ENCODE measurements at regions not wholly inside any gene's neighbourhood (a gene's known extent, or its start where the extent isn't known, plus 50 kb on each side); places are given as distances from the start of the nearest gene placed in this dataset.
"Not testable (repeated sequence)": the region's sequence is repeated elsewhere in the genome, so short reads cannot be mapped to it uniquely, and the experiment has no call there.

GRCh38 chr7:68074242-68074641 is 1077.6 kb downstream of the TYW1 start:
- TF ChIP-seq CTCF (IDR thresholded peaks at IDR 0.05; ENCODE audit: low read depth, low read length) (no peak), EZH2phosphoT487 (IDR thresholded peaks at IDR 0.05; ENCODE audit: low read depth) (no peak)
- Histone ChIP-seq H4K20me1 (ENCODE audit: insufficient read depth, low read length) (no peaks in the 10 kb centered on the region), H3K4me2 (ENCODE audit: low read length) (no peak overlapping the region), H3K79me2 (ENCODE audit: low read length) (no peaks in the 10 kb centered on the region), H3K27ac (ENCODE audit: low read length) (no peak overlapping the region), H3K27me3 (ENCODE audit: low read depth, low read length) (no peaks in the 10 kb centered on the region), H2AFZ (ENCODE audit: low read depth, low read length) (no peak overlapping the region), H3K9ac (ENCODE audit: low read length) (no peak overlapping the region), H3K4me1 (ENCODE audit: low read length) (no peaks in the 10 kb centered on the region), H3K9me3 (ENCODE audit: insufficient read depth, low read length) (no peaks in the 10 kb centered on the region), H3K36me3 (replicated peaks; ENCODE audit: low read depth, low read length) (no peaks in the 10 kb centered on the region), H3K4me3 (ENCODE audit: low read length) (no peak overlapping the region)

- Histone ChIP-seq H3K79me2 (ENCODE audit: low read length) (no peaks in the 10 kb centered on the region), H2AFZ (ENCODE audit: low read depth, low read length) (no peak overlapping the region), H3K4me2 (ENCODE audit: low read length) (no peak overlapping the region), H3K9me3 (ENCODE audit: insufficient read depth, low read length) (no peaks in the 10 kb centered on the region), H3K27me3 (ENCODE audit: low read depth, low read length) (no peaks in the 10 kb centered on the region), H3K27ac (ENCODE audit: low read length) (no peak overlapping the region), H3K4me3 (ENCODE audit: low read length) (no peak overlapping the region), H3K4me1 (ENCODE audit: low read length) (no peaks in the 10 kb centered on the region), H3K9ac (ENCODE audit: low read length) (no peak overlapping the region), H4K20me1 (ENCODE audit: insufficient read depth, low read length) (no peaks in the 10 kb centered on the region), H3K36me3 (replicated peaks; ENCODE audit: low read depth, low read length) (no peaks in the 10 kb centered on the region)
- TF ChIP-seq EZH2phosphoT487 (IDR thresholded peaks at IDR 0.05; ENCODE audit: low read depth): no peak
Observed at GRCh38 chr7:68078157-68078710, 1081.6 kb downstream of the TYW1 start.

GRCh38 chr7:68082066-68082960 is 1085.7 kb downstream of the TYW1 start:
- H3K9ac ChIP-seq (ENCODE audit: low read length); H3K36me3 ChIP-seq (replicated peaks; ENCODE audit: low read depth, low read length); H2AFZ ChIP-seq (ENCODE audit: low read depth, low read length); H3K4me2 ChIP-seq (ENCODE audit: low read length); H3K27me3 ChIP-seq (ENCODE audit: low read depth, low read length); H3K79me2 ChIP-seq (ENCODE audit: low read length); H4K20me1 ChIP-seq (ENCODE audit: insufficient read depth, low read length); H3K27ac ChIP-seq (ENCODE audit: low read length); H3K4me1 ChIP-seq (ENCODE audit: low read length); H3K9me3 ChIP-seq (ENCODE audit: insufficient read depth, low read length); H3K4me3 ChIP-seq (ENCODE audit: low read length): not testable (repeated sequence)

- H3K79me2 ChIP-seq (ENCODE audit: low read length); H4K20me1 ChIP-seq (ENCODE audit: insufficient read depth, low read length); H3K36me3 ChIP-seq (replicated peaks; ENCODE audit: low read depth, low read length); H3K27me3 ChIP-seq (ENCODE audit: low read depth, low read length); H3K27ac ChIP-seq (ENCODE audit: low read length); H3K9ac ChIP-seq (ENCODE audit: low read length); H3K4me1 ChIP-seq (ENCODE audit: low read length); H3K4me3 ChIP-seq (ENCODE audit: low read length); H3K9me3 ChIP-seq (ENCODE audit: insufficient read depth, low read length); H3K4me2 ChIP-seq (ENCODE audit: low read length); H2AFZ ChIP-seq (ENCODE audit: low read depth, low read length): not testable (repeated sequence)
Observed at GRCh38 chr7:68082961-68083657, 1086.5 kb downstream of the TYW1 start.

GRCh38 chr7:68087401-68087800 is 1090.8 kb downstream of the TYW1 start:
- Histone ChIP-seq H3K27ac (ENCODE audit: low read length) (no peak overlapping the region), H3K9ac (ENCODE audit: low read length) (no peak overlapping the region), H3K4me1 (ENCODE audit: low read length) (no peaks in the 10 kb centered on the region), H3K27me3 (ENCODE audit: low read depth, low read length) (no peaks in the 10 kb centered on the region), H2AFZ (ENCODE audit: low read depth, low read length) (no peak overlapping the region), H3K4me2 (ENCODE audit: low read length) (no peak overlapping the region), H4K20me1 (ENCODE audit: insufficient read depth, low read length) (no peaks in the 10 kb centered on the region), H3K4me3 (ENCODE audit: low read length) (no peak overlapping the region), H3K9me3 (ENCODE audit: insufficient read depth, low read length) (no peaks in the 10 kb centered on the region), H3K36me3 (replicated peaks; ENCODE audit: low read depth, low read length) (no peaks in the 10 kb centered on the region), H3K79me2 (ENCODE audit: low read length) (no peaks in the 10 kb centered on the region)
- TF ChIP-seq CTCF (IDR thresholded peaks at IDR 0.05; ENCODE audit: low read depth, low read length) (no peak), EZH2phosphoT487 (IDR thresholded peaks at IDR 0.05; ENCODE audit: low read depth) (no peak)

Data from OCI-LY3 (cell line).